ENCODE measurements at regions not wholly inside any gene's neighbourhood (a gene's known extent, or its start where the extent isn't known, plus 50 kb on each side); places are given as distances from the start of the nearest gene placed in this dataset.
"Not testable (repeated sequence)": the region's sequence is repeated elsewhere in the genome, so short reads cannot be mapped to it uniquely, and the experiment has no call there.

DNA sequence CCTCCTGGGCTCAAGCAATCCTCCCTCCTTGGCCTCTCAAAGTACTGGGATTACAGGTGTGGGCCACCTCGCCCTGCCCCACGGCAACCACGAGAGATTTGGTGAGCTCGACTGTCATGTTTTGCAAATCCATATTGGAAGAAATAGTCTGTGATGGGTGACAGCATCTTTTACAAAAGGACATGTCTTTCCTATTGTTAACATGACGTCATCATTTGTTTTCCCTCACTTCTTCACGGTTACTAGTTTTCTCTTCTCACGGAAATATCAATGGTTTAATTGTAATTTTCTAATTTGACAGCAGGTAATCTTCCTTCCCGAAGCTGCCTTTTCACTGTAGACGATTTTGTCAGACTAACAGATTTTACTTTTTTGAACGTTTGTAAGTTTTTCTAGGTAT is 110.8 kb upstream of the GREM2 start:
- Mint-ChIP-seq H3K27me3 (peaks cover 2% of the 10 kb centered on the region), H3K36me3 (ENCODE audit: low read depth) (no peaks in the 10 kb centered on the region)
- CTCF ChIA-PET: no interaction called here

GRCh38 chr1:240720976-240721375 is 109.0 kb upstream of the GREM2 start:
- POLR2A ChIA-PET: no interaction called here
- CTCF ChIA-PET: no interaction called here
- H3K27me3 Mint-ChIP-seq: peaks cover 2% of the 10 kb centered on the region
- no peaks in the 10 kb centered on the region for H3K9me3 Mint-ChIP-seq
- H3K36me3 Mint-ChIP-seq (ENCODE audit: low read depth): no peaks in the 10 kb centered on the region
- no peaks in the 10 kb centered on the region for H3K4me1 Mint-ChIP-seq
- no peak overlapping the region for H3K4me3 Mint-ChIP-seq
- DNase-seq: no peak
- H3K27ac Mint-ChIP-seq: no peak overlapping the region

More for the DNA sequence above, 110.8 kb upstream of the GREM2 start:
- no peaks in the 10 kb centered on the region for H3K4me1 Mint-ChIP-seq
- H3K27ac Mint-ChIP-seq: no peak overlapping the region
- DNase-seq: no peak
- no peak overlapping the region for H3K4me3 Mint-ChIP-seq
- H3K9me3 Mint-ChIP-seq: no peaks in the 10 kb centered on the region
- POLR2A ChIA-PET: no interaction called here

DNA sequence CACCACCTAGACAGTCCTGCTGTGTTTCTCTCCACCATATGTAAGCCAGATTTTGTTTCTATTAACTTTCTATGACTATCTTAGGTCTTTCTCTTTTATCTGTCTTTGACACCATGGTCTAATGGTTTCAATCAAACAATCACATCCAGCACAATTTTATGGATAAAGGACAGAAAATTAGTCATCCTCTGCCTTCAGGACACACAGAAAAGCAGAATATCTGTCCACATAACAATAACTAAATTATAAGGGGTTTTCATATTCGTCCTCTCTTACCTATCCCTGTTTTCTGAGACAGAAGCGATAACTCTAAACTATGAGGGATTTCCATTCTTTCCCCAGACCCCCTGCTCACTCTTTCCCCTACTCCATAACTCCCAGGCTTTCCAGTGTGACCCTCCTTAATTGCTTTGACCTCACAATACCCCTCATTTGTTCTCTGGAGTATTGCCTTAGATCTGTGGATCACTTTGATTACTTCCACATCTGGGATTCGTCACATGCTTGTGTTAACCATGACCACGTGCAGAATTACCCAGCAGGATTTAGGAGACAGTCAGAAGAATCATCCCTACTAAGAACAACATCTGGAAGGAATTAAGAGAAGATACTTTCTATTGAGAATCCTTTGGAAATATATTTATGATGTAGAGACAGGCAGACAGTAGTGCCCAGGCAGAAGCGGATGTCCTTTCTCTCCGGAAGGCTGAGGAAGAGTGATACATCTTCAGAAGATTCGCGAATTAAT is 108.2 kb upstream of the GREM2 start:
- no peak for DNase-seq
- Mint-ChIP-seq H3K27me3 (peaks cover 2% of the 10 kb centered on the region), H3K9me3 (no peaks in the 10 kb centered on the region), H3K27ac (no peak overlapping the region), H3K4me1 (no peaks in the 10 kb centered on the region), H3K4me3 (no peak overlapping the region), H3K36me3 (ENCODE audit: low read depth) (no peaks in the 10 kb centered on the region)
- ChIA-PET POLR2A (no interaction called here), CTCF (interaction anchor here (0.7 kb wide), 1 partner anchor 89 kb away, joined by 3 read pairs; no protein-coding TSS in a partner anchor)

DNA sequence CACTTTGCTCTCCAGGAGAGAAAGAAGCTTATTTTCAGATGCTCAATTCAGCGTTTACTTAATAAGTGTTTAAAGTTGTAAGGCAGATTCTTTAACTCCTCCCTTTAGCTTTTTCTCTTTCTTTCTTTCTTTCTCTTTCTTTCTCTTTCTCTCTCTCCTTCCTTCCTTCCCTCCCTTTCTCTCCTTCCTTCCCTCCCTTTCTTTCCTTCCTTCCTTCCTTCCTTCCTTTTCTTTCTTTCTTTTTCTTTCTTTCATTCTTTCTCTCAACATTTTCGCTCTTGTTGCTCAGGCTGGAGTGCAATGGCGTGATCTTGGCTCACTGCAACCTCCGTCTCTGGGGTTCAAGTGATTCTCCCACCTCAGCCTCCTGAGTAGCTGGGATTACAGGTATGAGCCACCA is 104.6 kb upstream of the GREM2 start:
- DNase-seq; H3K36me3 Mint-ChIP-seq (ENCODE audit: low read depth); H3K27me3 Mint-ChIP-seq; POLR2A ChIA-PET; H3K9me3 Mint-ChIP-seq; H3K4me1 Mint-ChIP-seq; H3K27ac Mint-ChIP-seq; H3K4me3 Mint-ChIP-seq: not testable (repeated sequence)
- CTCF ChIA-PET: interaction anchor here (1.3 kb wide), 1 partner anchor 15 kb away, joined by 4 read pairs; no protein-coding TSS in a partner anchor

DNA sequence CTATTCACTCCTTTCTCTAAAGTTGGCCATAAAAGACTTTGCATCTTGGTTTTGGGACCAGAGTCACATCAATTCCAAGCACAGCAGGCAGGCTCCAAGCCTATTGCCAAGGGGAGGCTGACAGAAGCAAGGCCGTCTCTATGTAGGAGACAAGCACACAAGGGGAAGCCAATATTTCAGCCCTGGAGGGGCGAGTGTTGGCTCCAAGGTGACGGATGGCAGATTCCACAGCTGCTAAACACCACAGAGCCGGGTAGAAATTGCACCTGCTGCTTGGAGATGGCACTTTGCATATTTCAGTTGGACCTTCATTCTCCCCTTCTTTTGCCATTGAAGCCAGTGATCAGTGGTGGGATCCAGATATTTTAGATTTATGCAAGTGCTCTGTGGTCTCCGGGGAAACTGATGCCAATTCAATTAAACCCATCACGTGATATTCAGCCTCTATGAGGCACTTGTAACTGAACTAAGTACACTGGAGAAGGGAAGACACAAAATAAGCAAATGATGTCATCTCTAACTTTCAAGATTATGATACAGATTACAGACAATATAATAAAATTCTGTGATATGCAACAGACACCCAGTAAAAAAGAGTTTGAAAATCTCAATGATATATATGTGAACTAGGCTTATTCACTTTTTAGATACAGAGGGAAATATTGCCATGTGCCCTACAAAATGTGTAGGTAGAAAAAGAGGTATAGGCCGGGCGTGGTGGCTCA is 102.8 kb upstream of the GREM2 start:
- Mint-ChIP-seq H3K4me3 (no peak overlapping the region), H3K27me3 (no peaks in the 10 kb centered on the region), H3K27ac (no peak overlapping the region), H3K36me3 (ENCODE audit: low read depth) (no peaks in the 10 kb centered on the region), H3K4me1 (no peaks in the 10 kb centered on the region), H3K9me3 (no peaks in the 10 kb centered on the region)
- POLR2A ChIA-PET: no interaction called here
- CTCF ChIA-PET: no interaction called here
- DNase-seq: no peak

GRCh38 chr1:240712014-240712731 is 100.2 kb upstream of the GREM2 start:
- no peak overlapping the region for H3K27ac Mint-ChIP-seq
- H3K36me3 Mint-ChIP-seq (ENCODE audit: low read depth): no peaks in the 10 kb centered on the region
- no peaks in the 10 kb centered on the region for H3K4me1 Mint-ChIP-seq

GRCh38 chr1:240711020-240711419 is 99.1 kb upstream of the GREM2 start:
- H3K4me3 Mint-ChIP-seq: no peak overlapping the region
- no peak overlapping the region for H3K27ac Mint-ChIP-seq
- CTCF ChIA-PET: no interaction called here
- no peaks in the 10 kb centered on the region for H3K36me3 Mint-ChIP-seq (ENCODE audit: low read depth)
- no peaks in the 10 kb centered on the region for H3K9me3 Mint-ChIP-seq
- POLR2A ChIA-PET: no interaction called here
- no peaks in the 10 kb centered on the region for H3K4me1 Mint-ChIP-seq
- DNase-seq: no peak
- peaks cover 3% of the 10 kb centered on the region for H3K27me3 Mint-ChIP-seq

More at GRCh38 chr1:240712014-240712731, 100.2 kb upstream of the GREM2 start:
- no peaks in the 10 kb centered on the region for H3K9me3 Mint-ChIP-seq
- POLR2A ChIA-PET: no interaction called here
- DNase-seq: no peak
- peaks cover 3% of the 10 kb centered on the region for H3K27me3 Mint-ChIP-seq
- CTCF ChIA-PET: no interaction called here
- H3K4me3 Mint-ChIP-seq: no peak overlapping the region

GRCh38 chr1:240709676-240710075 is 97.7 kb upstream of the GREM2 start:
- CTCF ChIA-PET: no interaction called here
- POLR2A ChIA-PET: no interaction called here

DNA sequence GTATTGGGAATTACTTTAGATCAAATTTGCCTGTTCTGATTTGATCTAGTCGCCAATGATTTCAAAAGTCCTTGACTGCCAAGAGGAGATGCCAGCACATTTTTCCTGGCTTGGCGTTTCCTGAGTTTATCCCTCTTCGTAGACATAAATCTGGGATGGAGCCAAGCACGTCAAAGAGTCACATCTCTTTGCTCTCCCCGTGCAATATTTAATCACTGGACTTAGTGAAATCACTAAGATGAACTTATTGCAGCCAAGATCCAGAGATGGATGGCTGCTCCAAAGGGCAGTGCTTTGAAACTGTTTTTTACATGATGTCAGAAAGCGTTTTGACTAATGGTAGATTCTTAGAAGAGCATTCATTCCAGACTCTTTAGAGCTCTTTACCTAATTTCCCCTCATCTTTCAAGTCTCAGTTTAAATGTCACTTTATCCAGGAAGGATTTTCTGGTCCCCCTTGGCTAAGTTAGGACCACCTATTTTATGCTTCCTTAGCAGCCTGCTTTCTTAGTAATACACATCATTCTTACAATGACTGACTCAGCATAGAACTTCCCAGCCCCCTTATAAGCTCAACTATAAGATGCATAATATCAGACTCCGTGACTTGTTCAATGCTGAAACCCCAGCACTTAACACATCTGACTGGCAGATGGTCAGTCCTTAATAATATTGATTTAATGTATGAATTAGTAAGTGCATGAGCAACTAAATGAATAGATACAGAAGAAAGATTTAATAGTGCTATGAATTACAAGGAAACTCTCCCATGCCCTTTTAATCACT is 94.4 kb upstream of the GREM2 start:
- DNase-seq: no peak
- POLR2A ChIA-PET: no interaction called here
- Mint-ChIP-seq H3K36me3 (ENCODE audit: low read depth) (no peaks in the 10 kb centered on the region), H3K27me3 (peaks cover 7% of the 10 kb centered on the region), H3K4me1 (no peaks in the 10 kb centered on the region), H3K9me3 (no peaks in the 10 kb centered on the region), H3K27ac (no peak overlapping the region), H3K4me3 (no peak overlapping the region)
- CTCF ChIA-PET: no interaction called here

More at GRCh38 chr1:240709676-240710075, 97.7 kb upstream of the GREM2 start:
- Mint-ChIP-seq H3K36me3 (ENCODE audit: low read depth) (no peaks in the 10 kb centered on the region), H3K4me3 (no peak overlapping the region), H3K9me3 (no peaks in the 10 kb centered on the region), H3K27ac (no peak overlapping the region), H3K27me3 (peaks cover 7% of the 10 kb centered on the region), H3K4me1 (no peaks in the 10 kb centered on the region)
- DNase-seq: no peak

DNA sequence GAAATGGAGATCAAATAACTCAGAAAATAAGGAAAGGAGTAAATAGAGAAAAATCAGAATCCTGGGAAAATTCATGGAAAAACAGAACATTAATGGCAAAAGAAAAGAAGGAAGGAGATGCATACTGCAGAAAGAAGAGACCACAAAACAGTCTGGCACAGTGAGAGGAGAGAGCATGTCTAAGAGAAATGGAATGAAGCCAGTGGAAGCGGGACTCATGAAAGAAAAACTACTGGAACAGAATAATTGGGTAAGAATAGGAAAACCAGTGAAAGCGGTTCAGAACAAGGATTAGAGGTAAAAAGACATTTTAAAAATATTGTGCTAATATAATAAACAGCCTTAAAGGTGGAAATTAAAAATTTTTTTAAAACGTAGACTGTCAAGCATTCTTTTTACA is 93.6 kb upstream of the GREM2 start:
- DNase-seq: no peak
- ChIA-PET POLR2A (no interaction called here), CTCF (no interaction called here)
- Mint-ChIP-seq H3K27ac (no peak overlapping the region), H3K9me3 (no peaks in the 10 kb centered on the region), H3K36me3 (ENCODE audit: low read depth) (no peaks in the 10 kb centered on the region), H3K27me3 (peaks cover 7% of the 10 kb centered on the region), H3K4me1 (no peaks in the 10 kb centered on the region), H3K4me3 (no peak overlapping the region)

- ChIA-PET CTCF (no interaction called here), POLR2A (no interaction called here)
- Mint-ChIP-seq H3K4me1 (no peaks in the 10 kb centered on the region), H3K27ac (no peak overlapping the region), H3K9me3 (no peaks in the 10 kb centered on the region), H3K4me3 (no peak overlapping the region), H3K36me3 (ENCODE audit: low read depth) (no peaks in the 10 kb centered on the region), H3K27me3 (peaks cover 7% of the 10 kb centered on the region)
- DNase-seq: no peak
These were observed 89.5 kb upstream of the GREM2 start for GRCh38 chr1:240701412-240701811.

DNA sequence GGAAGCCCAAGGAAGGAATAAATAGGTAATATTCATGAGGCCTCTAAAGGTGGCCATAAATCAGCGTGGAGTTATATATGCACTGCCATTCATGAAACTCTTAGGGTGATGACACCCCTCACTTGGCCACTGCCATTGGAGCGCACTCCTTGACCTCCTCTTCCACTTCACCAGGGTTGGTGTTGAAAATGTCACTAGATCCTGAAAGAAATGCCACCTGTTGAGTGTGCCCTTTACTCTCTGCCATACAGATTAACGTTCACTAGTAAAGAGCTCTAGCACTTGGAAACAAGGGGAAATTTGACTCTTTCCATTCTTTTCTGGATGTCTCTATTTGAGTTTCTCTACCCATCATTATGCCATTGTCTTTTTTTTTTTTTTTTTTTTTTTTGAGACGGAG is 83.5 kb upstream of the GREM2 start:
- Mint-ChIP-seq H3K36me3 (ENCODE audit: low read depth) (no peaks in the 10 kb centered on the region), H3K27ac (no peak overlapping the region), H3K4me3 (no peak overlapping the region), H3K4me1 (peaks cover 7% of the 10 kb centered on the region), H3K27me3 (peaks cover 13% of the 10 kb centered on the region), H3K9me3 (no peaks in the 10 kb centered on the region)
- DNase-seq: no peak
- ChIA-PET CTCF (no interaction called here), POLR2A (no interaction called here)

- ChIA-PET CTCF (no interaction called here), POLR2A (no interaction called here)
- Mint-ChIP-seq H3K4me1 (peaks cover 9% of the 10 kb centered on the region), H3K27ac (no peak overlapping the region), H3K4me3 (no peak overlapping the region), H3K36me3 (ENCODE audit: low read depth) (no peaks in the 10 kb centered on the region), H3K27me3 (peaks cover 10% of the 10 kb centered on the region), H3K9me3 (no peaks in the 10 kb centered on the region)
- DNase-seq: no peak
These were observed 81.9 kb upstream of the GREM2 start for GRCh38 chr1:240693844-240694243.
